ENCODE measurements at regions not wholly inside any gene's neighbourhood (a gene's known extent, or its start where the extent isn't known, plus 50 kb on each side); places are given as distances from the start of the nearest gene placed in this dataset.

- H3K27me3 ChIP-seq (ENCODE audit: control insufficient read depth in 3 of 3, insufficient read depth in 3 of 3, low read length in 2 of 3) = no peaks in the 10 kb centered on the region
- H3K4me3 ChIP-seq = no peak overlapping the region
- H3K9me3 ChIP-seq (ENCODE audit: control insufficient read depth in 4 of 4, insufficient read depth in 3 of 4, low read length in 3 of 4) = no peaks in the 10 kb centered on the region
- H3K36me3 ChIP-seq (ENCODE audit: control insufficient read depth in 4 of 4, insufficient read depth in 4 of 4, low read length in 4 of 4) = no peaks in the 10 kb centered on the region
- no peak overlapping the region for H3K9ac ChIP-seq (ENCODE audit: insufficient read depth in 1 of 2, low read length in 2 of 2)
- DNase-seq (no peak), ATAC-seq (ENCODE audit: insufficient read depth, low FRiP score) (no peak)
- no peak overlapping the region for H3K27ac ChIP-seq (ENCODE audit: low read depth in 1 of 2, low read length in 1 of 2)
- no peak for TF ChIP-seq CTCF (IDR thresholded peaks at IDR 0.05; ENCODE audit: control extremely low read depth, extremely low read depth)
- peaks cover 0 to 14% (median 0%) of the 10 kb centered on the region in 5 donors for H3K4me1 ChIP-seq (ENCODE audit: control insufficient read depth in 5 of 5, insufficient read depth in 5 of 5, low read length in 5 of 5)
- WGBS, 2 donors = 94 to 95% methylated on average over 1 of the region's 1 CpG
Observed at GRCh38 chr12:67722296-67722695, 73.8 kb downstream of the DYRK2 start.

GRCh38 chr12:67726868-67727267 lies 78.3 kb downstream of the DYRK2 start:
- no peaks in the 10 kb centered on the region for H3K36me3 ChIP-seq (ENCODE audit: control insufficient read depth in 4 of 4, insufficient read depth in 4 of 4, low read length in 4 of 4)
- no peak for ATAC-seq (ENCODE audit: insufficient read depth, low FRiP score)
- no peak for DNase-seq

GRCh38 chr12:67727702-67728666 lies 79.4 kb downstream of the DYRK2 start:
- Histone ChIP-seq H3K27ac (ENCODE audit: low read depth in 1 of 2, low read length in 1 of 2) (peak overlapping the region in 1 of 2 donors; percentile 53), H3K27me3 (ENCODE audit: control insufficient read depth in 3 of 3, insufficient read depth in 3 of 3, low read length in 2 of 3) (no peaks in the 10 kb centered on the region), H3K36me3 (ENCODE audit: control insufficient read depth in 4 of 4, insufficient read depth in 4 of 4, low read length in 4 of 4) (no peaks in the 10 kb centered on the region), H3K9me3 (ENCODE audit: control insufficient read depth in 4 of 4, insufficient read depth in 3 of 4, low read length in 3 of 4) (no peaks in the 10 kb centered on the region), H3K4me3 (no peak overlapping the region), H3K4me1 (ENCODE audit: control insufficient read depth in 5 of 5, insufficient read depth in 5 of 5, low read length in 5 of 5) (peaks cover 0 to 8% (median 2%) of the 10 kb centered on the region in 5 donors), H3K9ac (ENCODE audit: insufficient read depth in 1 of 2, low read length in 2 of 2) (no peak overlapping the region)
- no peak for TF ChIP-seq CTCF (IDR thresholded peaks at IDR 0.05; ENCODE audit: control extremely low read depth, extremely low read depth)
- ATAC-seq (ENCODE audit: insufficient read depth, low FRiP score) = no peak
- no peak for DNase-seq
- 84% methylated on average over 6 of the region's 6 CpGs for WGBS, 2 donors

More at GRCh38 chr12:67726868-67727267, 78.3 kb downstream of the DYRK2 start:
- Histone ChIP-seq H3K9me3 (ENCODE audit: control insufficient read depth in 4 of 4, insufficient read depth in 3 of 4, low read length in 3 of 4) (no peaks in the 10 kb centered on the region), H3K4me1 (ENCODE audit: control insufficient read depth in 5 of 5, insufficient read depth in 5 of 5, low read length in 5 of 5) (peaks cover 0 to 8% (median 2%) of the 10 kb centered on the region in 5 donors), H3K4me3 (no peak overlapping the region), H3K9ac (ENCODE audit: insufficient read depth in 1 of 2, low read length in 2 of 2) (no peak overlapping the region), H3K27ac (ENCODE audit: low read depth in 1 of 2, low read length in 1 of 2) (no peak overlapping the region), H3K27me3 (ENCODE audit: control insufficient read depth in 3 of 3, insufficient read depth in 3 of 3, low read length in 2 of 3) (no peaks in the 10 kb centered on the region)
- TF ChIP-seq CTCF (IDR thresholded peaks at IDR 0.05; ENCODE audit: control extremely low read depth, extremely low read depth) = no peak
- WGBS, 2 donors = 89 to 93% methylated on average over 3 of the region's 3 CpGs
